HG02840 (cell line): ENCODE measurements at regions not wholly inside any gene's neighbourhood (a gene's known extent, or its start where the extent isn't known, plus 50 kb on each side); places are given as distances from the start of the nearest gene placed in this dataset.

Experiments used
- ATAC-seq: cut with Tn5 transposase; IDR thresholded peaks from one replicate; pipeline ENCODE4 v1.9.1; 2021; ENCODE audit warnings: mild to moderate bottlenecking, moderate library complexity, moderate number of reproducible peaks; ENCODE audit not compliant: unreplicated experiment, low FRiP score

GRCh38 chr1:235011599-235012435 is 116.8 kb downstream of the TOMM20 start:
- ATAC-seq: peak; percentile 73

GRCh38 chr1:235011064-235011598 is 117.5 kb downstream of the TOMM20 start:
- no peak for ATAC-seq

GRCh38 chr1:235009561-235010306 is 118.9 kb downstream of the TOMM20 start:
- no peak for ATAC-seq

- no peak for ATAC-seq
Measured at GRCh38 chr1:235009074-235009473, 119.6 kb downstream of the TOMM20 start.

GRCh38 chr1:235008239-235008638 is 120.4 kb downstream of the TOMM20 start:
- ATAC-seq: no peak

GRCh38 chr1:235006816-235007215 is 121.8 kb downstream of the TOMM20 start:
- no peak for ATAC-seq

GRCh38 chr1:235006132-235006721 is 122.4 kb downstream of the TOMM20 start:
- no peak for ATAC-seq

GRCh38 chr1:235004840-235005391 is 123.7 kb downstream of the TOMM20 start:
- ATAC-seq: no peak

GRCh38 chr1:235004276-235004675 is 124.4 kb downstream of the TOMM20 start:
- no peak for ATAC-seq

- ATAC-seq: no peak
Measured at GRCh38 chr1:235002706-235003300, 125.8 kb downstream of the TOMM20 start.

- no peak for ATAC-seq
Measured at GRCh38 chr1:234999513-234999940, 129.1 kb downstream of the TOMM20 start.

GRCh38 chr1:234997896-234998741 is 130.5 kb downstream of the TOMM20 start:
- ATAC-seq: no peak

- no peak for ATAC-seq
Measured at GRCh38 chr1:234997201-234997895, 131.3 kb downstream of the TOMM20 start.

GRCh38 chr1:234996245-234996757 is 132.3 kb downstream of the TOMM20 start:
- ATAC-seq: no peak

- ATAC-seq: no peak
Measured at GRCh38 chr1:234994436-234995295, 134.0 kb downstream of the TOMM20 start.

- no peak for ATAC-seq
Measured at GRCh38 chr1:234992065-234992464, 136.6 kb downstream of the TOMM20 start.

GRCh38 chr1:234990874-234991801 is 137.5 kb downstream of the TOMM20 start:
- ATAC-seq: no peak
